ENCODE measurements at regions not wholly inside any gene's neighbourhood (a gene's known extent, or its start where the extent isn't known, plus 50 kb on each side); places are given as distances from the start of the nearest gene placed in this dataset.

GRCh38 chr10:71145352-71145945 lies 66.9 kb upstream of the UNC5B start:
- TF ChIP-seq CTCF (conservative IDR thresholded peaks at IDR 0.05; ENCODE audit: low read depth, low read length) = no peak
- DNase-seq (ENCODE audit: low read depth) = no peak
- no peak overlapping the region for H3K4me3 ChIP-seq (ENCODE audit: low read depth, low read length)

DNA sequence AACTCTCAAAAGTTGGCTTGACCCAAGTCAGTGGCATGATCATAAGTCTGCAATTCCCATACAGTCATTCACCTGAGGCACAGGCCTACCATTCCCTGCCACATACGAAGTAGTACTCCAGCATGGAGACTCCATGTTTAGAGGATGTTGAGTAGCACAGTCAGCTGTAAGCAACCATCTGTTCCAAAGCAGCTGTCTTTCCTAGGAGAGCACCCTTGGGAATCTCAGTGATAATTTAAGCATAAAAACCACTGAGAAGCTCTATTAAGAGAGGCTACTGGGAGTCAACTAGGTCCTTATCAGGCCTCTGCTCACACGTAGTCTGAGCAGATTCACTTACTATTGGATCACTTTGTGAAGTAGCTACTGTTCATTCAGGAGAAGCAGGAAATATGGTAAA lies 61.6 kb upstream of the UNC5B start:
- no peak for DNase-seq (ENCODE audit: low read depth)
- H3K4me3 ChIP-seq (ENCODE audit: low read depth, low read length) = no peak overlapping the region
- no peak for TF ChIP-seq CTCF (conservative IDR thresholded peaks at IDR 0.05; ENCODE audit: low read depth, low read length)

- no peak for TF ChIP-seq CTCF (conservative IDR thresholded peaks at IDR 0.05; ENCODE audit: low read depth, low read length)
- no peak overlapping the region for H3K4me3 ChIP-seq (ENCODE audit: low read depth, low read length)
- DNase-seq (ENCODE audit: low read depth) = no peak
Observed at GRCh38 chr10:71152043-71152442, 60.3 kb upstream of the UNC5B start.

DNA sequence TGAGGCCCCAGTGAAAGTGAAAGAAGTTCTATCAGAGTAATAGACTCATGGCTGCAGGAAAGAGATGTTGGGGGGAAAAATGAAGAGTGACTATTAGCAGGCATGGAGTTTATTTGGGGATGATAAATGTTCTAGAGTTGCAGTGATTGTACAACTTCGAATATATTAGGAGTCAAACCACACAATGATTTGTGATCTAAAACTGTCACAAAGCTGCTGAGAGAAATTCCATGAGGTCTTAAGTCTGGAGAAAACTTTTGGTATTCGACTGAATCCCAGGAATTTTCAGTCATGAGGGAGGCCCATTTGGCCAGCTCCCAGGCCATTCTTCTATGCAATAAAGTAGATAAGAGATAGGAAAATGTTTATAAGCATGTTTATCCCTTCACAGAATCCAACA lies 55.9 kb upstream of the UNC5B start:
- DNase-seq (ENCODE audit: low read depth) = peak; percentile 7
- no peak for TF ChIP-seq CTCF (conservative IDR thresholded peaks at IDR 0.05; ENCODE audit: low read depth, low read length)
- H3K4me3 ChIP-seq (ENCODE audit: low read depth, low read length) = no peak overlapping the region

- TF ChIP-seq CTCF (conservative IDR thresholded peaks at IDR 0.05; ENCODE audit: low read depth, low read length) = no peak
- no peak for DNase-seq (ENCODE audit: low read depth)
- H3K4me3 ChIP-seq (ENCODE audit: low read depth, low read length) = no peak overlapping the region
Observed at GRCh38 chr10:71157435-71157834, 54.9 kb upstream of the UNC5B start.

GRCh38 chr10:71158251-71158650 lies 54.1 kb upstream of the UNC5B start:
- TF ChIP-seq CTCF (conservative IDR thresholded peaks at IDR 0.05; ENCODE audit: low read depth, low read length) = no peak
- DNase-seq (ENCODE audit: low read depth) = no peak
- H3K4me3 ChIP-seq (ENCODE audit: low read depth, low read length) = no peak overlapping the region

DNA sequence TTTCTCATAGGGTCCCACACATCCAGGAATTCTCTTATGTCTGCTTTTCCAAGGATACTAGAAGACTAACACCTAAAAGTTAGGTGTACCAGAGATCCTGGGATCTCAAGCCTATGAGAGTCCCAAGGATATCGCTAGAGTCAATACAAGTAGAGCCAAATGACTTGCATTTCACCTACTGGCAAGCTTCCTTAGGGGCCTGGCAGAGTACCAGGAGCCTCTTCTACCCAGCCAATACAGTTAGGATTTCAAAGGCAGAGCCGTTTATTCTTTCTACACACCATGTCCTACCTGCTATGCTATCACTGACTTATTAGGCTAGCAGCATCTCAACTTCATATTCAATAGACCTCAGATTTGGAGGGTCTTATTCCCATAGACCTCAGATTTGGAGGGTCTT lies 53.5 kb upstream of the UNC5B start:
- no peak for DNase-seq (ENCODE audit: low read depth)
- no peak for TF ChIP-seq CTCF (conservative IDR thresholded peaks at IDR 0.05; ENCODE audit: low read depth, low read length)
- no peak overlapping the region for H3K4me3 ChIP-seq (ENCODE audit: low read depth, low read length)
